ENCODE measurements at regions not wholly inside any gene's neighbourhood (a gene's known extent, or its start where the extent isn't known, plus 50 kb on each side); places are given as distances from the start of the nearest gene placed in this dataset.

DNA sequence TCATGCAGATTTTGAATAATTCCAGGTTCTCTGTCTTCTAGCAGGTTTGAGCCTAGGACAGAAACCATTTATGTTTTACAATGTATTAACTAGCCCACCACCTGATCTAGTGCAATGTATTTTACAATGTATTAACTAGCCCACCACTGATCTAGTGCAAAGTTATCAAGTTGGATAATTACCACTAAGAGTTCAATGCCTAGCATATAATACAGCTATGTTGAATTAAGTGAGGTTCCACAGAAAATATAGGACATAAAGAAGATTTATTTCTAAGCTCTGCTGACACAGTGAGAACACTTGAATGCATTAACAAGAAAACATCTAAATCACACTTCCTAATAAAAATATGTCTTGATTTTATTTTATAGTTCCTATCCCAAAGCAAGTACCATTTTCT is 854.6 kb upstream of the NEGR1 start:
- no peak overlapping the region for H2AFZ ChIP-seq (ENCODE audit: low read length, unreplicated experiment)
- no peaks in the 10 kb centered on the region for H3K27me3 ChIP-seq (ENCODE audit: insufficient read depth, low read length)
- no peaks in the 10 kb centered on the region for H3K79me2 ChIP-seq (ENCODE audit: control insufficient read depth, insufficient read depth, low read length, unreplicated experiment)
- no peak overlapping the region for H3K4me3 ChIP-seq (ENCODE audit: low read depth, low read length)
- no peak overlapping the region for H3K27ac ChIP-seq (ENCODE audit: low read depth, low read length)
- no peaks in the 10 kb centered on the region for H3K36me3 ChIP-seq (ENCODE audit: insufficient read depth, low read length)
- no peaks in the 10 kb centered on the region for H3K4me1 ChIP-seq (ENCODE audit: control insufficient read depth, insufficient read depth, low read length, unreplicated experiment)

DNA sequence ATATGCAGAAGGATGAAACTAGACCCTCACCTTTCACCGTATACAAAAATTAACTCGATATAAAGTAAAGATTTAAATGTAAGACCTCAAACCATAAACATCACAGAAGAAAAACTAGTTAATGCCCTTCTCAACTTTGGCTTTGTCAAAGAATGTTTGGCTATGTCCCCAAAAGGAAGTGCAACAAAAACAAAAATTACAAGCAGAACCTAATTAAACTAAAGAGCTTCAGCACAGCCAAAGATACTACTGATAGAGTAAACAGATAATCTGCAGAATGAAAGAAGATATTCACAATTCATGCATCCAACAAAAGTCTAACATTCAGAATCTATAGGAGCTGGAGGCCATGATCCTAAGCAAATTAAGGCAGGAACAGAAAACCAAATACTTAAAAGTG is 824.6 kb upstream of the NEGR1 start:
- Histone ChIP-seq H3K27me3 (ENCODE audit: insufficient read depth, low read length) (no peaks in the 10 kb centered on the region), H3K4me1 (ENCODE audit: control insufficient read depth, insufficient read depth, low read length, unreplicated experiment) (no peaks in the 10 kb centered on the region), H3K79me2 (ENCODE audit: control insufficient read depth, insufficient read depth, low read length, unreplicated experiment) (no peaks in the 10 kb centered on the region)

DNA sequence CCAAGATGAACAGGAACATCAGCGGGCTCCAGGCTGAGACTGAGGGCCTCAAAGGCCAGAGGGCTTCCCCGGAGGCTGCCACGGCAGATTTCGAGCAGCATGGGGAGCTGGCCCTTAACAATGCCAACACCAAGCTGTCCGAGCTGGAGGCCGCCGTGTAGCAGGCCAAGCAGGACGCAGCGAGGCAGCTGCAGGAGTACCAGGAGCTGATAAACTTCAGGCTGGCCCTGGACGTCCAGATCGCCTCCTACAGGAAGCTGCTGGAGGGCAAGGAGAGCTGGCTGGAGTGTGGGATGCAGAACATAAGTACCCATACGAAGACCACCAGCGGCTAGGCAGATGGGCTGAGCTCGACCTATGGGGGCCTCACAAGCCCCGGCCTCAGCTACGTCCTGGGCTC is 823.4 kb upstream of the NEGR1 start:
- H3K4me3 ChIP-seq (ENCODE audit: low read depth, low read length): no peak overlapping the region
- H3K27ac ChIP-seq (ENCODE audit: low read depth, low read length): no peak overlapping the region
- H3K79me2 ChIP-seq (ENCODE audit: control insufficient read depth, insufficient read depth, low read length, unreplicated experiment): no peaks in the 10 kb centered on the region
- no peaks in the 10 kb centered on the region for H3K4me1 ChIP-seq (ENCODE audit: control insufficient read depth, insufficient read depth, low read length, unreplicated experiment)
- no peaks in the 10 kb centered on the region for H3K27me3 ChIP-seq (ENCODE audit: insufficient read depth, low read length)
- H2AFZ ChIP-seq (ENCODE audit: low read length, unreplicated experiment): no peak overlapping the region
- H3K36me3 ChIP-seq (ENCODE audit: insufficient read depth, low read length): no peaks in the 10 kb centered on the region

More for the DNA sequence above, 824.6 kb upstream of the NEGR1 start:
- H3K4me3 ChIP-seq (ENCODE audit: low read depth, low read length): no peak overlapping the region
- H3K27ac ChIP-seq (ENCODE audit: low read depth, low read length): no peak overlapping the region
- H3K36me3 ChIP-seq (ENCODE audit: insufficient read depth, low read length): no peaks in the 10 kb centered on the region
- no peak overlapping the region for H2AFZ ChIP-seq (ENCODE audit: low read length, unreplicated experiment)

DNA sequence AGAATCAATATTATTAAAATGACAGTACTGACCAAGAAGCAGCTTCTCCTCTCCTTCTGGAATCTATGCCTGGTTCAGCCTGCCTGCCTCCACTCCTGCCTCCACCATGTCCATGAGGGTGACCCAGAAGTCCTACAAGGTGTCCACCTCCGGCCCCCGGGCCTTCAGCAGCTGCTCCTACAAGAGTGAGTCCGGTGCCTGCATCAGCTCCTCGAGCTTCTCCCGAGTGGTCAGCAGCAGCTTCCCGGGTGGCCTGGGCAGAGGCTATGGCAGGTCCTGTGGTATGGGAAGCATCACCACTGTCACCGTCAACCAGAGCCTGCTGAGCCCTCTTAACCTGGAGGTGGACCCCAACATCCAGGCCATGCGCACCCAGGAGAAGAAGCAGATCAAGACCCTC is 822.4 kb upstream of the NEGR1 start:
- Histone ChIP-seq H3K27me3 (ENCODE audit: insufficient read depth, low read length) (no peaks in the 10 kb centered on the region), H3K4me3 (ENCODE audit: low read depth, low read length) (no peak overlapping the region), H3K79me2 (ENCODE audit: control insufficient read depth, insufficient read depth, low read length, unreplicated experiment) (no peaks in the 10 kb centered on the region), H3K4me1 (ENCODE audit: control insufficient read depth, insufficient read depth, low read length, unreplicated experiment) (no peaks in the 10 kb centered on the region), H3K36me3 (ENCODE audit: insufficient read depth, low read length) (no peaks in the 10 kb centered on the region), H2AFZ (ENCODE audit: low read length, unreplicated experiment) (no peak overlapping the region), H3K27ac (ENCODE audit: low read depth, low read length) (no peak overlapping the region)

DNA sequence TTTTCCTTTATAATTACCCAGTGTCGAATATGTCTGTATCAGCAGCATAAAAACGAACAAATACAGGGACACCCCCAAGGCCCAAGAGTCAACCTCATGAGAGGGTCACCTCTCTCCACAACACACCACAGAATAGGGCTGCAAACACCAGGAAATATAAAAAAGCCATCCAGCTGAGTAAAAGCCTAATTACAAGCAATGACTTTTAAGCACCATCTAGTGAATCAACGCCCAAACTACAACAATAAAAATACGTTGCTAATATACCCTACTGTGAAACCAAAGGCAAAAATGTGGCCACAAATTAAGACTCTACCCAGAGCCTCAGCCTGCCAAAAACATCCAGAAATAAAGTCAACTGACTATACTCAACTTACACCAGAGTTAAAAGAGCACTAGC is 817.9 kb upstream of the NEGR1 start:
- H3K27ac ChIP-seq (ENCODE audit: low read depth, low read length): no peak overlapping the region

DNA sequence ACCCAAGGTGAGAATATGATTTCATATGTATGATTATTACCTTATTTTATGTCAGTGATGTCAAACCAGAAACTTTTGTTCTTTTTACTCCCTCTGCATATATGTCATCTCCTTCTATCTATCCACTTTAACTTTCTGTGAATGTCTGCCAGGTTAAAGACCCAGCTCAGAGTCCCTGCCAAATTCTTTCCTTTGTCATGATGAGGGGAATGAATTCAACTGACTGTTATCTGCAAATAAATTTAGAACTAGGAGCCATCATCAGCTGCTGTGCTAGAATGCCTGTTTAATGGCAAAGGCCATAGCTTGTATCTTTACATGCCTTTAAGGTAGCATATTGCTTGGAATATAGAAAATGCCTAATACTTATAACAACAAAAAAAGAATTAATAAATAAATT is 815.6 kb upstream of the NEGR1 start:
- no peaks in the 10 kb centered on the region for H3K36me3 ChIP-seq (ENCODE audit: insufficient read depth, low read length)
- no peaks in the 10 kb centered on the region for H3K27me3 ChIP-seq (ENCODE audit: insufficient read depth, low read length)
- no peak overlapping the region for H3K27ac ChIP-seq (ENCODE audit: low read depth, low read length)

More for the DNA sequence above, 817.9 kb upstream of the NEGR1 start:
- H3K36me3 ChIP-seq (ENCODE audit: insufficient read depth, low read length): no peaks in the 10 kb centered on the region
- no peaks in the 10 kb centered on the region for H3K4me1 ChIP-seq (ENCODE audit: control insufficient read depth, insufficient read depth, low read length, unreplicated experiment)
- no peaks in the 10 kb centered on the region for H3K79me2 ChIP-seq (ENCODE audit: control insufficient read depth, insufficient read depth, low read length, unreplicated experiment)
- H3K27me3 ChIP-seq (ENCODE audit: insufficient read depth, low read length): no peaks in the 10 kb centered on the region
- H2AFZ ChIP-seq (ENCODE audit: low read length, unreplicated experiment): no peak overlapping the region
- H3K4me3 ChIP-seq (ENCODE audit: low read depth, low read length): no peak overlapping the region

DNA sequence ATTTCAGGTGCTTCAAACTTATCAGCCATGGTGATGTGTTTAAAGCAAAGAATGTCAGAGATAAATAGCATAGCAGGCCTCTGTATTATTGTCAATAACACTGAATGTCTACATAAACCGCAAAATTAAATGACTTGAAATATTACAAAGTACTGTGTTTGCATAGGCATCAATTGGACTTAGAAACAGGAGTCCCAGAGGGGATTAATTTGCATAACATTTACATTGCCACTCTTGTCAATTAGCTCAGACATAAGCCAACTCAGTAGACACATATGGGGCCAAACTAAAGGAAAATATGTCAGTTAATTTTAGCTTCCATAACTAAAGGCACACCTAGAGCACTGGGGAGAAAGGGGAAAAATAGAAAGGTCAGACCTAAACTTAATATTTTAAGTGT is 814.5 kb upstream of the NEGR1 start:
- no peak overlapping the region for H2AFZ ChIP-seq (ENCODE audit: low read length, unreplicated experiment)
- H3K27ac ChIP-seq (ENCODE audit: low read depth, low read length): no peak overlapping the region
- no peak overlapping the region for H3K4me3 ChIP-seq (ENCODE audit: low read depth, low read length)
- no peaks in the 10 kb centered on the region for H3K79me2 ChIP-seq (ENCODE audit: control insufficient read depth, insufficient read depth, low read length, unreplicated experiment)
- H3K27me3 ChIP-seq (ENCODE audit: insufficient read depth, low read length): no peaks in the 10 kb centered on the region
- no peaks in the 10 kb centered on the region for H3K4me1 ChIP-seq (ENCODE audit: control insufficient read depth, insufficient read depth, low read length, unreplicated experiment)
- no peaks in the 10 kb centered on the region for H3K36me3 ChIP-seq (ENCODE audit: insufficient read depth, low read length)

More for the DNA sequence above, 815.6 kb upstream of the NEGR1 start:
- no peak overlapping the region for H2AFZ ChIP-seq (ENCODE audit: low read length, unreplicated experiment)
- H3K4me1 ChIP-seq (ENCODE audit: control insufficient read depth, insufficient read depth, low read length, unreplicated experiment): no peaks in the 10 kb centered on the region
- no peaks in the 10 kb centered on the region for H3K79me2 ChIP-seq (ENCODE audit: control insufficient read depth, insufficient read depth, low read length, unreplicated experiment)
- H3K4me3 ChIP-seq (ENCODE audit: low read depth, low read length): no peak overlapping the region

DNA sequence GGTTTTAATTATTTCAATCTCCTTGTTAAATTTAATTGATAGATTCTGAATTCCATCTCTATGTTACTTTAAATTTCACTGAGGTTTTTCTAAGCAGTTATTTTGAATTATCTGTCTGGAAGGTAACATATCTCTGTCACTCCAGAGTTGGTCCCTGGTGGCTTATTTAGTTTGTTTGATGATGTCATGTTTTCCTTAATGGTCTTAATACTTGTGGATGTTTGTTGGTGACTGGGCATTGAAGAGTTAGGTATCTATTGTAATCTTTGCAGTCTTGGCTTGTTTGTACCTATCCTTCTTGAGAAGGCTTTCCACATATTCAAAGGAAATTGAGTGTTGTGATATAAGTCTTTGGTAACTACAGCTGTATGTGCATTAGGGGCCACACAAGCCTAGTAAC is 810.0 kb upstream of the NEGR1 start:
- H3K4me1 ChIP-seq (ENCODE audit: control insufficient read depth, insufficient read depth, low read length, unreplicated experiment): no peaks in the 10 kb centered on the region
- H3K79me2 ChIP-seq (ENCODE audit: control insufficient read depth, insufficient read depth, low read length, unreplicated experiment): no peaks in the 10 kb centered on the region
- H2AFZ ChIP-seq (ENCODE audit: low read length, unreplicated experiment): no peak overlapping the region
- H3K4me3 ChIP-seq (ENCODE audit: low read depth, low read length): no peak overlapping the region
- H3K27me3 ChIP-seq (ENCODE audit: insufficient read depth, low read length): no peaks in the 10 kb centered on the region
- H3K36me3 ChIP-seq (ENCODE audit: insufficient read depth, low read length): no peaks in the 10 kb centered on the region
- H3K27ac ChIP-seq (ENCODE audit: low read depth, low read length): no peak overlapping the region

DNA sequence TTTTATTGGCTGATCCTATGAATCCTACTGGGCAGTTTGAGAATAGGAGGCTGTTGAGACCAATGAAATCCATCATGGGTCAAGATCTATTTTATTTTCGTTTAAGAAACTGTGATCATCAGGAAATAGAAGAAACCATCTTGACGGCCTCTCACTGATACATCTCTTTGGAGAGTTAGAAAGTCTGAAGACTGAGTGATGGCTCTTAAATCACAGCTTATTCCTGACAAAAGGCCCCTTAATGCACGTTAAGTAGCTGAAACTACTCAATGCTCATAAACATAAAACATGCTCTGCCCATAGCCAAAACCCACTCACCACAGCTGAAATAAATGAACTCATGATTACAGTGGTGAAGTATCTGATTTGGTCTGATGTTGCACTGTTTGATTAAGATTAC is 784.5 kb upstream of the NEGR1 start:
- Histone ChIP-seq H3K27me3 (ENCODE audit: insufficient read depth, low read length) (no peaks in the 10 kb centered on the region), H3K4me1 (ENCODE audit: control insufficient read depth, insufficient read depth, low read length, unreplicated experiment) (no peaks in the 10 kb centered on the region), H2AFZ (ENCODE audit: low read length, unreplicated experiment) (no peak overlapping the region), H3K36me3 (ENCODE audit: insufficient read depth, low read length) (no peaks in the 10 kb centered on the region), H3K27ac (ENCODE audit: low read depth, low read length) (no peak overlapping the region), H3K4me3 (ENCODE audit: low read depth, low read length) (no peak overlapping the region), H3K79me2 (ENCODE audit: control insufficient read depth, insufficient read depth, low read length, unreplicated experiment) (no peaks in the 10 kb centered on the region)

DNA sequence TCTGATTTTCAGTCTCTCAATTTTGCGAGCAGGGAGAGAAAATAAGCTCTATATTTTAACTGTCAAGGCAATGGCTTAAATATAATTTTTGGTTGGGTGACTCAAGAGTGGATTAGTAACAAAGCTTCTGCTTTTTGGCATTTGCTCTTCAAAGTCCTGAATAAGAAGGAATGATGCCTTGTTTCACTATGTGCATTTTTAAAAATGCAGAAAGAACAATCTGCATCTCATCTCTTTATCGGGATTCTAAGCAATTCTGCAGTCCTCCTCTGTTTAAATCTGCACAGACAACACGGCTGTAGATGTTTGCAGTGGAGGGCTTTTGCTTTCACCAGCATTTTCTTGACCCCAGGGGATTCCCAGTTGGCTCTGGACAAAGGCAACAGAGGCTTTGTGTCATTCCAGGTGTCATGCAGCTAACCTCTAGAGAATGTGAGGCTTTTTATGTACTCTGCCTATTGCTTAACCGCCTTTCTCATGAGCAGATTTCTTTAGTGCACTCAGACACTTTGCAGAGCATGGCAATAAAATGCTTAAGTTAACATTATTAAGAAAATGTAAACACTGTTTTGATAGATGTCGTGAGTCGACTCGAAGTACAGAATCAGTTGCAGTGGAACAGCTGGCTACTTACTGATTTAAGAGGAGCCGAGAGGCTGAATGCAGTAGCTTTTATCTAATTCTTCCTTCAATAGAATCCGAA is 783.2 kb upstream of the NEGR1 start:
- H3K27me3 ChIP-seq (ENCODE audit: insufficient read depth, low read length): no peaks in the 10 kb centered on the region
- no peaks in the 10 kb centered on the region for H3K4me1 ChIP-seq (ENCODE audit: control insufficient read depth, insufficient read depth, low read length, unreplicated experiment)
- no peaks in the 10 kb centered on the region for H3K79me2 ChIP-seq (ENCODE audit: control insufficient read depth, insufficient read depth, low read length, unreplicated experiment)
- no peak overlapping the region for H3K27ac ChIP-seq (ENCODE audit: low read depth, low read length)
- H3K36me3 ChIP-seq (ENCODE audit: insufficient read depth, low read length): no peaks in the 10 kb centered on the region
- no peak overlapping the region for H3K4me3 ChIP-seq (ENCODE audit: low read depth, low read length)
- H2AFZ ChIP-seq (ENCODE audit: low read length, unreplicated experiment): peak overlapping the region; percentile 32

DNA sequence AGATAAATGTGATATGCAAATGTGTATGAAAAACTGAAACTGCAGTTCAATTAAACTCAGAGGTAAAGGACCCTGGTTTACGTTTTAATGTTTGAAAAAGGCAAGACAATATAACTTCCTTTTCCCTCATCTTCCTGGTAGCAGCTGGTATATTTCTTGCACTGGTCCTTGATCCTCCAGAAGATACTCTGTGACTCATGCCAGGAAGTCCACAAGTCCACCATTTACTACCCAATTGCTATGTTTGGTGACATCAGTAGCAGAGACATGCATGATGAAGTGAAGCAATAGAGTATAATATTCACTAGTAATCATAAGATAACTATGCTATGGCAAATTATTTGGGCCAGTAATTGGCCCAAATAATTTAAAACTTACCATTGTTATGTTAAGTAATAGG is 774.5 kb upstream of the NEGR1 start:
- Histone ChIP-seq H3K4me1 (ENCODE audit: control insufficient read depth, insufficient read depth, low read length, unreplicated experiment) (no peaks in the 10 kb centered on the region), H3K36me3 (ENCODE audit: insufficient read depth, low read length) (no peaks in the 10 kb centered on the region), H3K27me3 (ENCODE audit: insufficient read depth, low read length) (no peaks in the 10 kb centered on the region), H3K4me3 (ENCODE audit: low read depth, low read length) (no peak overlapping the region), H3K79me2 (ENCODE audit: control insufficient read depth, insufficient read depth, low read length, unreplicated experiment) (no peaks in the 10 kb centered on the region), H2AFZ (ENCODE audit: low read length, unreplicated experiment) (no peak overlapping the region), H3K27ac (ENCODE audit: low read depth, low read length) (no peak overlapping the region)

Data from ACC112 (cell line).